Body of pancreas (tissue), 4 donors: ENCODE measurements at regions not wholly inside any gene's neighbourhood (a gene's known extent, or its start where the extent isn't known, plus 50 kb on each side); places are given as distances from the start of the nearest gene placed in this dataset.

ENCODE experiments used
- ATAC-seq: fragments of 150-250 bp; one replicate; pipeline ENCODE4 v1.9.1; 2016
- DNase-seq, 4 donors: peaks; one replicate each; pipeline ENCODE4 v3.0.0-alpha.2; 2019
- H3K27ac ChIP-seq, 4 donors: fragments of 200-600 bp; sonication (generic); 1 replicate in 3 of 4; 2 replicates in 1 of 4; pipeline versions ENCODE4 v1.5.1 to v1.6.1; 2016 to 2019; ENCODE audit warnings: mild to moderate bottlenecking in 1 of 4, mixed read lengths in 1 of 4, moderate library complexity in 1 of 4
- H3K27me3 ChIP-seq, 2 donors: fragments of 200-600 bp; sonication (generic); one replicate each; pipeline ENCODE4 v1.6.0; 2016; ENCODE audit warnings: mild to moderate bottlenecking in 1 of 2
- H3K36me3 ChIP-seq, 2 donors: fragments of 200-600 bp; sonication (generic); replicated peaks in 1 of 2; 2 replicates each; pipeline ENCODE4 v1.5.1; 2016; ENCODE audit warnings: low read depth in 2 of 2; ENCODE audit not compliant: insufficient read depth in 1 of 2
- H3K4me1 ChIP-seq: fragments of 200-600 bp; sonication (generic); one replicate; pipeline ENCODE4 v1.6.0; 2016
- H3K4me3 ChIP-seq, 2 donors: fragments of 200-600 bp; sonication (generic); 1 replicate in 1 of 2; 2 replicates in 1 of 2; pipeline ENCODE4 v1.5.1; 2016 to 2019
- H3K9me3 ChIP-seq, 3 donors: fragments of 200-600 bp; sonication (generic); 1 replicate in 2 of 3; 2 replicates in 1 of 3; pipeline ENCODE4 v1.5.1; 2016
- POLR2A ChIP-seq, 3 donors: fragments of 450-650 bp; IDR thresholded peaks; one replicate each; pipeline ENCODE4 v1.6.1; 2016; ENCODE audit warnings: antibody characterized with exemption in 3 of 3, mild to moderate bottlenecking in 2 of 3
- WGBS, 2 donors: methylation state at CpG; one replicate each; pipeline ENCODE4 v1.1.5; 2017; 5-methylcytosine and 5-hydroxymethylcytosine counted together
- intact Hi-C: fragments of 100-400 bp; cut with DNase I; formaldehyde crosslinking; loops from one replicate; pipeline ENCODE4 v1.15.1; 2023
- TF ChIP-seq, protein P1 (sequence below), 7 experiments: fragments of 450-650 bp in 4 of 7; fragments of 200-600 bp in 3 of 7; sonication (generic) in 3 of 7; IDR thresholded peaks; one replicate each; pipeline ENCODE4 v1.5.1; 2016 to 2019; ENCODE audit warnings: antibody characterized with exemption in 7 of 7

DNA sequence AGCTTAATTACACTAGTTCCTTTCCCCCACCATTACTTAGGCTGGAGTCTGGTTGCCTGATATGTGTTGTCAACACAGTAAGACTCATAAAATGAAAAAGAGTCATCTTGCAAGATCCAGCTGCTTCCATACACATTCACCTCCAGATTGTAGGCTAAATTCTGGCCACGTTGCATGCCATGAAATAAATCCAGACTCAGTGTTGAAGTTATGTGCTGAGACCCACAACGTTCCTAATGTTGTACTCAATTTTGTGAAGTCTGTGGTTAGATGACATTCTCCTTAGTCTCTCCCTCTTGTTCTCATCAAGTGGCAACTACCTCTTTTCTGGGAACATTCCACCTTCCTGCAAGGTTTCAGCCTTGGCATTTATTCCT, 212.3 kb downstream of the LMBRD1 start:
- WGBS, 2 donors: 30 to 59% methylated on average over 2 of the region's 2 CpGs
- Histone ChIP-seq H3K36me3 (no peaks in the 10 kb centered on the region), H3K9me3 (no peaks in the 10 kb centered on the region), H3K27ac (no peak overlapping the region), H3K4me3 (no peak overlapping the region), H3K4me1 (no peaks in the 10 kb centered on the region), H3K27me3 (no peaks in the 10 kb centered on the region)
- no peak for ATAC-seq
- DNase-seq: no peak
- TF ChIP-seq, protein P1, sequence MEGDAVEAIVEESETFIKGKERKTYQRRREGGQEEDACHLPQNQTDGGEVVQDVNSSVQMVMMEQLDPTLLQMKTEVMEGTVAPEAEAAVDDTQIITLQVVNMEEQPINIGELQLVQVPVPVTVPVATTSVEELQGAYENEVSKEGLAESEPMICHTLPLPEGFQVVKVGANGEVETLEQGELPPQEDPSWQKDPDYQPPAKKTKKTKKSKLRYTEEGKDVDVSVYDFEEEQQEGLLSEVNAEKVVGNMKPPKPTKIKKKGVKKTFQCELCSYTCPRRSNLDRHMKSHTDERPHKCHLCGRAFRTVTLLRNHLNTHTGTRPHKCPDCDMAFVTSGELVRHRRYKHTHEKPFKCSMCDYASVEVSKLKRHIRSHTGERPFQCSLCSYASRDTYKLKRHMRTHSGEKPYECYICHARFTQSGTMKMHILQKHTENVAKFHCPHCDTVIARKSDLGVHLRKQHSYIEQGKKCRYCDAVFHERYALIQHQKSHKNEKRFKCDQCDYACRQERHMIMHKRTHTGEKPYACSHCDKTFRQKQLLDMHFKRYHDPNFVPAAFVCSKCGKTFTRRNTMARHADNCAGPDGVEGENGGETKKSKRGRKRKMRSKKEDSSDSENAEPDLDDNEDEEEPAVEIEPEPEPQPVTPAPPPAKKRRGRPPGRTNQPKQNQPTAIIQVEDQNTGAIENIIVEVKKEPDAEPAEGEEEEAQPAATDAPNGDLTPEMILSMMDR (IDR thresholded peaks at IDR 0.05): no peak
- TF ChIP-seq POLR2A (IDR thresholded peaks at IDR 0.05): no peak
- intact Hi-C loops: no loop called here

DNA sequence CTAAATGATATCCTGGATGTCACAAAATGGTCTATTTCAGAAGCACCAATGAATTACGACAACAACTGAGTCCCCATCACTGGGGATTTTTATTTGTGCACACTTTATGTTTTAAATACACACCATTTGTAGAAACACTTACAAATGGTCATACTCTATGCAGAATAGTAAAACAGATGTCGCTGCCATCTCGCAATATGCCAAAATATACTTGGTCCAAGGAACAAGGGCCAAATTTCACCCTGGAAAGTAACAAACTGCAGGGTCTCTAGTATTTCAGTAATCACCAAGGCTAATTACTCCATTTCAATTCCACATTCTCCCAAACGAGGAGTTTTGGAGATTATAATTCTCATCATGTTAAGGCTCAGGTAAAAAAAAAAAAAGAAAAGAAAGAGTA, 215.2 kb downstream of the LMBRD1 start:
- DNase-seq: no peak
- 78 to 79% methylated on average over 4 of the region's 4 CpGs for WGBS, 2 donors

DNA sequence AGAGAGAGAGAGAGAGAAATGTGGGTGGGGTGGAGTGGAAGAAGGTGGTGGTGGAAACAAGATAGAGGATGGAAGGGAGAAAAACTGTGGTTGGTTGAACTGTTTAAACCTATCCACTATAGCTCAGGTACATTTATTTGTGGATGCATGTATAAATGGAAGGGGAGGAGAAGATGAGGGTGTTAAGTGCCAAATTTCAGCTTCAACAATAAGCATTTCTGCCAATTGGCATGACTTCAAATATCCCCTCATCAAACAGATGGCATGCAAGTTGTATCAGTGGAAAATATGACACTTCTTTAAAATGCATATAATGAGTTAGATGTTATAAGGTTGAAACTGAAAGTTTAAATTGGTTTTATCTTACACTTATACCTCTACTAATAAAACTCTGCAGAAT, 216.1 kb downstream of the LMBRD1 start:
- TF ChIP-seq, protein P1 (IDR thresholded peaks at IDR 0.05): no peak
- TF ChIP-seq POLR2A (IDR thresholded peaks at IDR 0.05): no peak
- H3K27ac ChIP-seq: no peak overlapping the region
- ATAC-seq (no peak), DNase-seq (no peak)
- no peaks in the 10 kb centered on the region for H3K9me3 ChIP-seq
- no peaks in the 10 kb centered on the region for H3K27me3 ChIP-seq
- H3K4me1 ChIP-seq: no peaks in the 10 kb centered on the region
- no peak overlapping the region for H3K4me3 ChIP-seq
- intact Hi-C loops: no loop called here
- H3K36me3 ChIP-seq: no peaks in the 10 kb centered on the region

More for the DNA sequence above, 215.2 kb downstream of the LMBRD1 start:
- Histone ChIP-seq H3K27me3 (no peaks in the 10 kb centered on the region), H3K4me3 (no peak overlapping the region), H3K36me3 (no peaks in the 10 kb centered on the region), H3K4me1 (no peaks in the 10 kb centered on the region), H3K9me3 (no peaks in the 10 kb centered on the region), H3K27ac (no peak overlapping the region)
- TF ChIP-seq POLR2A (IDR thresholded peaks at IDR 0.05): no peak
- TF ChIP-seq, protein P1 (IDR thresholded peaks at IDR 0.05): no peak
- intact Hi-C loops: no loop called here
- no peak for ATAC-seq

DNA sequence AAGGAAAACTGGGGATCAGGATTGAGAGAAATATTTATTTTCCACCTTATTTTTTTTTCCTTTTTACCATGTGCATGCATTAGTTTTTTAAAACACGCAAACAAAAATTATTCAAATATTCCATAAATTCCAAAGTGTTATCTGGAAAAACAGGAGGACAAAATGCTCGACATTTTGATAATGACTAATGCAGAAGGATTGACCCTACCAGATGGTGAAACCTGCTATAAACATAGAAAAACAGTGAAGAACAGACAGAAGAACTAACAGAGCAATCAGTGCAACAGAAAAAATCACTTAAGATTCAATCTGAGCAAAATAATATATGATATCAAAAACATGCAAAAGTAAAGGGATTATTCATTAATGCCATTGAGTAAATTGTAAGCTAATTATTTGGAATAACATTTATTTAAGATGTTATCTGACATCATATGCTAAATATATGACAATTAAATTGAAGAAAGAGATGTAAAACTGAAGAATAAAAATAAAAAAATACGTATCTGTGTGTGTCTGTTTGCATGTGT, 218.4 kb downstream of the LMBRD1 start:
- WGBS, 2 donors: 31 to 34% methylated on average over 3 of the region's 3 CpGs
- intact Hi-C loops: no loop called here
- H3K4me3 ChIP-seq: no peak overlapping the region
- no peak overlapping the region for H3K27ac ChIP-seq
- ATAC-seq: no peak
- no peak for TF ChIP-seq POLR2A (IDR thresholded peaks at IDR 0.05)
- TF ChIP-seq, protein P1 (IDR thresholded peaks at IDR 0.05): no peak
- H3K9me3 ChIP-seq: no peaks in the 10 kb centered on the region
- H3K27me3 ChIP-seq: no peaks in the 10 kb centered on the region
- H3K4me1 ChIP-seq: no peaks in the 10 kb centered on the region
- DNase-seq: no peak
- H3K36me3 ChIP-seq: no peaks in the 10 kb centered on the region

DNA sequence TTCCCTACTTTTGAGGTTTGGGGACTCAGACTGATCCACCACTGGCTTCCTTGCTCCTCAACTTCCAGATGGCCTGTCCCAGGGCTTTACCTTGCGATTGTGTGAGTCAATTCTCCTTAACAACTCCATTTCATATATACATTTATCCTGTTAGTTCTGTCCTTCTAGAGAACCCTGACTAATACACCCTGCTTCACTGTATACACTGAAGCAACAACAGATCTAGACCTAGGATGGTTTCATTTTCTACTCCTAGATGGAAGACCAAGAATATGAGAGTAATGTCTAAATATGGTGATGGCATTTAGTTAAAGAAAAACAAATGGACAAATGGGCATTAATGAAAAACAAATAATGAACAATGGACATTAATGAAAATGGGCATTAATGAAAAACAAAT, 225.6 kb downstream of the LMBRD1 start:
- intact Hi-C loops: no loop called here
- ATAC-seq: no peak
- H3K27me3 ChIP-seq: no peaks in the 10 kb centered on the region
- no peaks in the 10 kb centered on the region for H3K4me1 ChIP-seq
- WGBS, 2 donors: 42 to 54% methylated on average over 1 of the region's 1 CpG
- no peak overlapping the region for H3K27ac ChIP-seq
- TF ChIP-seq, protein P1 (IDR thresholded peaks at IDR 0.05): no peak
- TF ChIP-seq POLR2A (IDR thresholded peaks at IDR 0.05): no peak
- no peaks in the 10 kb centered on the region for H3K9me3 ChIP-seq
- no peak for DNase-seq
- no peak overlapping the region for H3K4me3 ChIP-seq
- H3K36me3 ChIP-seq: no peaks in the 10 kb centered on the region
